ENCODE measurements at regions not wholly inside any gene's neighbourhood (a gene's known extent, or its start where the extent isn't known, plus 50 kb on each side); places are given as distances from the start of the nearest gene placed in this dataset.
A peak's percentile ranks its signal among the peaks of the same experiment; 100 is the strongest.
"Not testable (repeated sequence)": the region's sequence is repeated elsewhere in the genome, so short reads cannot be mapped to it uniquely, and the experiment has no call there.

DNA sequence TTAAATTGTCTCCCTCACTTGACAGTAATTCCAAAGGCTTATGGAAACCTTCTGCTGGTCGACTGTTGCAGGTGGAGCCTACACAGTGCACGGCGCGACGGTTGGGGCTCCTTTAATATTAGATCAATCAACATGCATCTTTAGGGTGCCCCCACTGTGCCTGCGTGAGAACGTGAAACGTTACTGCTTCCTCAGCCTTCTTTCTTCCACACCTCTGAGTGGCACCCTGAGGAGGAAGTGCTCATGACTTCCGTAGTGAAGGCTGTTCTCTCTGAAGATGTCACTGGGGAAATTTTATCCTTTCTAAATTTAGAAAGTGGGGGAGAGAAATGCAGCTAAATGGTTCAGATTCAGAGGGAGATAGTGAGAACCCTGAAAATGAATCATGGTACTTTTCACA, 184.0 kb upstream of the ZFP42 start:
- DNase-seq (ENCODE audit: insufficient read length, low spot score) (no peak), FAIRE-seq (no peak)

DNA sequence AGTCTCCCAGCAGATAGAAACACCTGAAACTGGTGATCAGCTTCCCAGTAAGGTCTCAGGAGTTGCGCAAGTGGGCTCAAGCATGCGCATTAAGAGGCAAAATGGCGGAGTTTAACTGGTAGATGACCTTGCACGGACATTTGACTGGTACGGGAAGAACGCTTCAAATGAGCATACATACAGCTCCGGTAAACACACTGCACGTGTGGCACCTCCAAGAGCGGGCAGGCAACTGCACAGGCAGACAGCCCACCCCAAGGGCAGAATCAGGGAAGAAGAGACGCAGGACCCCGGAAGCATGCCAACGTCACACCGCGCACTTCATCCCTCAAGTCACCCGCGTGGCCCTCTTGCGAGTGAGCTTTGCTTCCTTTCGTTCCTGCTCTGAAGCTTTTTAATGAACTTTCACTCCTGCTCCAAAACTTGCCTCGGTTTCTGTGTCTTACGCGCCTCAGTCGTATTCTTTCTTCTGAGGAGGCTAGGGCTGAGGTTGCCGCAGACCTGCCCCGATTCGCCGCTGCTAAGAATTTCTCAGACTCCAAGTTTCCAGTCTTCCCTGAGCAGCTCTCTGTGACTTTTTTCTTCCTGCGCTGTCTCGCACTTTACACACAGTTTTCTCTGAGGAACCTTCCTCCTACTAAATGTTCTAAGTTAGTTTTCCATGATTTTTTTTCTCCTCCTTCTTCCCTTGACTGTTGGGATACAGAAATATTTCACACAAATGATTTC, 180.7 kb upstream of the ZFP42 start:
- DNase-seq (ENCODE audit: insufficient read length, low spot score) (no peak), FAIRE-seq (no peak)

DNA sequence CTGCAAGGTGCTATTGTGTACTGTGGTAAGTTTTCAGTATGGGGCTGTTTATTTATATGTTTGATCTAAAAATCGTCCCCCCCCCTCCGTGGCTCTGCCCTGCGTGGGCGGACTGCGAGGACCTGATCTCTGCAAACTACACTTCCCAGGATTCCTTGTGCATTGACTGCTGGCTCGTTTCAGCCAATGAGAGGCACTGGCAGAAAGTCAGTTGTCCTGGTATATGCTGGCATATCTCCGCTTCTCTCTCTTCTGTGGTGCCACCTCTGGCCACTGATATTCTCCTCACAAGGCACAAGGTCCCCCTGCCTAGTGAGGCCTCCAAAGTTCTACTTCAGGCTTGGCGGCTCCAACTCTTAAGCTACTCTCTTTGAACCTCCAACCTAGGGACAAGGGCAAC, 168.8 kb upstream of the ZFP42 start:
- DNase-seq (ENCODE audit: insufficient read length, low spot score) (no peak), FAIRE-seq (no peak)

DNA sequence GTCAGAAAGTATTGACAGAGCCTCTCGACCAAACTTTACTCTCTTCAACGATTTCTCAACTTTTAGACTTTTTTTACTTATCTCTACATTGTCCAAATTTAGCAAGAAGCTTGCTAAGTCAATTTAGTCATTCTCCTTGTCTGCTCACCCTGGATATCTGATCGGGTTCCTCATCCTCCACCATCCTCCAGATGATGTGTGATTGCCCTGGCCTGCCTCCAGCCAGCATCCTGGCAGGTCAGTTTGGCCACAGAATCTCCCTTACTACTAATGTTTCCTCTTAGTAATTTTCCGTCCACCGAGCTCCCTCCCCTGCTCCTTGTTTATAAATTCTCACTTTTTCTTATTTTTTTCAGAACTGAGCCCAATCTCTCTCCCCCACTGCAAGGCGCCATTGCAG, 167.9 kb upstream of the ZFP42 start:
- DNase-seq (ENCODE audit: insufficient read length, low spot score): no peak
- no peak for FAIRE-seq

DNA sequence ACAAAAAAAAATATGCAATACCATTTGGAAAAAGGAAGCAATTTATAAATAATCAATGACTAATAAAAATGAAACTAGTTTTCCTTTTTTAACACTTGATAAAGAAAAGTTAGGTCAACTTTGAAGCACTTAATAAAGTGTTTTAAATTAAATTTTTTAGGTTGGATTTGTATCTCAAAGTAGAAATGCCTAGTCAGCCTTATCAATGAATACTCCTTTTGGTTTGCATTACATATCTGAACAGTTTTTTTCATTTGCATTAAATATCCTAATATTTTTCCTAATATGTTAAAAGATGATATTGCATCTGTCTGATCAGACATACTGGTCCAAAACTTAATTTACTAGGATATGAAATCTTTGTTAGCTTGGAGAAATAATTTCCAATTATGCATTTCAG, 155.8 kb upstream of the ZFP42 start:
- FAIRE-seq (no peak), DNase-seq (ENCODE audit: insufficient read length, low spot score) (no peak)

DNA sequence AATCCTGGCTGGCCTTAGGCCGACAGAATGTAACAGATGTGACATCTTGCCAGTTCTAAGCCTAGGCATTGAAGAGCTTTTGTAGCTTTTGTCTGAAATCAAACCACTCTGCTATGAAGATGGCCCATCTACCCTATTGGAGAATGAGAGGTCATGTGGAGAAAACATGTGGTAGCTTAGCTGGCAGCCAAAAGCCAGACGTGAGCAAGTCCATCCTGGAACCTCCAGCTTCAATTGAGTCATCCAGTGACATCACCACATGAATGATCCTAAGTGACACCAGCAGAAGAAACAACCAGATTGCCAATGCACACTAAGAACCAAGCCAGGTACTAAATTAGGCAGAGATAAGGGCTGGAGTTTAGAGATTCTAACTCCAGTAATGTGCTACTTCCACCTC, 154.8 kb upstream of the ZFP42 start:
- DNase-seq (ENCODE audit: insufficient read length, low spot score): no peak
- no peak for FAIRE-seq

DNA sequence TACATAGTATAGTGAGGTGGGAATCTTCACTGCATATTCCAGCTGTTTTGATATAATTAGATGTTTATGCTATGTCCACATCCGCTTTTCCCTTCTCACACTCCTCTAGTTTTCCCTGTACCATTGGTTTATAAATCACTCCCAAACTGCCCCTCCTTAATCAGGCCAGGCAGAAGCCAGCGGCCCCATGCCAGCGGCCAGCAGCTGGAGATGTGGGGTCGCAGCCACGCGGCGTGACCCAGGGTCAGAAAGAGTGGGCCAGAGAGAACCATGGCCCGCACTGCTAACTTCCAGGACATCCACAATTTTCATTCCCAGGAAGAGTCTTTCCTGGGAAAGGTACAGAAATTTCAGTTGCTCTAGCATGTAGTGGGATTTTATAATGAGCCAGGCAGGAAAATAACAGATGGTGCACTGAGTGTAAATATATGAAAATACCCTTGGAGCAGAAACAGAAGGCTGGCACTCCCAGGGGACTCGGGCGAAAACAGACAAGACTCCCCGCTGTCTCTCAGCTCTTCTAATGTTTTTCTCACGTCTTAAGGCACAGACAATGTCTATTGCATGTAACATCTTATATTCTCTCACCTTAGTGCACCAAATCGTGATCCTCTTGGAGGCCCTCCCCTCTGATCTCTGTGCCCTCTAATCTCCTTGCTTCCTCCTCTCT, 145.9 kb upstream of the ZFP42 start:
- DNase-seq (ENCODE audit: insufficient read length, low spot score) (no peak), FAIRE-seq (no peak)

DNA sequence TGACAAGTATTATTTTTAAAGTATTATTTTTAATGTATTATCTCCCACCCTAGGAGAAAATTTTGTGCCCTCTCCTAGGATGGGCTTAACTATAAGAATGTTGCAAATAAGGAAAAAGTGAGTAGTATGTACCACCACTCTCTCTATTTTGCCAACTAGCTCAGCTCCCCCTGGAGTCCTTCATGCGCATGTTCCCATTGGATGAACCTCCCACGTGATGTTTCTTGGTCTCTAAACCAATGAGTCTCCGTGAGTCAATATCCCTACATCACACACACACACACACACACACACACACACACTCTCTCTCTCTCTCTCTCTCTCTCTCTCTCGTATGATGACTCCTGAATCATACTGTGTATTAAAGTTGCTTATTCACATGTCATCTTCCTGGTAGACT, 129.7 kb upstream of the ZFP42 start:
- FAIRE-seq (no peak), DNase-seq (ENCODE audit: insufficient read length, low spot score) (no peak)

DNA sequence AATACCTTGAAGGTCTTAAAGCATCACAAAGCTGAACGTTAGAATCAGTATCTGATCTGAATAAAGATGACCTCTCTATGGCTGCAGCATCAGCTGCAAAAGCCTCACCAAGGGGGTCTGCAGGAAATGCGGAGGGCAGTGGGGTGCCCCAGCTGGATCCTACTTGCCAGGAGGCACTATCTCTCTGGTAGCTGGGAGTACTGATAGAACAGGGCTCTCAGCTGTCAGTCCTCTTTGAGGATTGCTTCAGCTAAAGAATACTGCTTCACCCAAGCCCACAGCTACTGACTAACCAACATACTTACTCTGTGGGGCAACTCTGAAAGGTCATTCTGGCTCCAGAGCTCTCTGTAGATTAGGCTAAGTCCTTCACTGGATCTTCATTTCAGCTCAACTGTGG, 112.5 kb upstream of the ZFP42 start:
- DNase-seq (ENCODE audit: insufficient read length, low spot score) (no peak), FAIRE-seq (no peak)

DNA sequence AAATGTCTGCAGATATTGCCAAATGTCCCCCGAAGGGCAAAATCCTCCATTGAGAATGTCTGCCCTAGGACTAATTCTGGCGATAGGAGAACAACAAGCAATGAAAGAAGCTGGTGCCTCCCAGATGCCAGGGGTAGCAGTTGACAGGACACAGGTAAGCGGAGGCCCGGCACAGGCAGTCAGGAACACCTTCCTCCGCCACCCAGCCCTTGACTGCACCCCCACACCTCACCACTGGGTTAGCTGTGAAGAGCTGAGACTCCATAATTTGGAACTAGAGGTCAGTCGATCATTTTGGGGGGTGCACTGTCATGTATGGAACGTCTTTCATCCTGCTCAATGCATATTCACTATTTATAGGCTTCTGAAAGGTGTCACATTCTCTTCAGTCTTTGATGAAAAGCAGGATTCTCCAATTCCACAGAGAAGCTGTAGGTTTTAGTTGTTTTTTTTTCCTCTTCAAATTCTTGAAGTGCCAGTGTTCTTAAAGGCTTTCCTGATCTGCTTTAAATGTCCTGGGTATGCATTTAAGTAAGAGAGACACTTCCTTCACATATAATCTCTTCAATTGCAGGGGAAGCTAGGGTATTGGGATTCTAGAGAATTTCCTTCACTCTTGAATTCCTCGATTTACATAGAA, 111.6 kb upstream of the ZFP42 start:
- DNase-seq (ENCODE audit: insufficient read length, low spot score) (no peak), FAIRE-seq (no peak)

DNA sequence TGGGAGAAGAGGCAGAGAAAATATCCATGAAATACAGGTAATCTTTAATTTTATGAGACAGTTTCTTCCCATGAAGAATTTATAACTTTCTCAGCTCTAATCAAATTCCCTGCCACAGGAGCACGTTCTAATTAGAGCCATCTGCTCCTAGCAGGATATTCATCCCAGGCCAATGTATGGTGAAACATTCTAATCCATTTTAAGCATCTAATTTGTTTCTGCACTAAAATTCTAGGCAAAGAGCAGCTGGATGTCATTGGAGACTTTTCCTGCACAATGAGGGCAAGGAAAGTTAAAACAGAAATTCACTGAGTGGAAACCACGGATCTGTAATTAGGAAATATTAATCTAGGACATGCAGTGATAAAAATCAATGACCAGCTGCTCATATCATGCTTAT, 107.7 kb upstream of the ZFP42 start:
- DNase-seq (ENCODE audit: insufficient read length, low spot score) (no peak), FAIRE-seq (no peak)

DNA sequence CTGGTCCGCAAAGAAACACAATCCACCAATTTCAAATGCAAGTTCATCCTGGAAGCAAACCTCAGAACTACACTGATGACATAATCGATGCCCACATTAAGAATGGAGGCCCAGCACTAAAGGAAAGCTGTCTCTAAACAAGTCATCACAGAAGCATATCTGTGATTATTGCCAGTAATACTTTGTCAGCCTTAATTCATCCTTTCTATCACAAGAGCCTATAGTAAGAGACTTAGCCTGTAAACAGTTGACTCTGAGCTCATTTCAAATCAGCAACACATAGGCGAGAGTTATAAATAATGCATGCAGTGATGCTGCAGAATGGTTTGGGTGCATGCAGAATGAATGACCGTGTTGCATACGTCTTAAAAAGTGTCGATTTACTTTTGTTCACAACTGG, 105.9 kb upstream of the ZFP42 start:
- FAIRE-seq: no peak

DNA sequence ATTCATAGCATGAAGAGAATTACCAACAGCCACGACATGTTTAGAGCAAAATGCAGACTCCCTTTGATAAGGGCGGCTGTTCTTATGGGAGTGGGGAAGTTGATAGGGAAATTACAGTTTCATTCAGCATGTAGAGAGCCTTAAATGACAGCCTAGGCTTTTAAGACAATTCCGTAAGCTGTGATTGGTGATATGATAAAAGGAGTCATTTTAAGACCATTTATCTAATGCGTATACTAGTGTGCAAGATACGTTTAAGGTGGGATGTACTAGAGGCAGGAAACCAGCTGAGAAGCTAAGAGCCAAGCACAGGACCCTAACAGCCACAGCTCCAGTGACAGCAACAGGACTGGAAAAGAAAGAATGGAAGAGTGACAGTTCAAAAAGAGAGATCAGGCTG, 102.2 kb upstream of the ZFP42 start:
- DNase-seq (ENCODE audit: insufficient read length, low spot score): no peak
- no peak for FAIRE-seq

More for the DNA sequence above, 105.9 kb upstream of the ZFP42 start:
- no peak for DNase-seq (ENCODE audit: insufficient read length, low spot score)

DNA sequence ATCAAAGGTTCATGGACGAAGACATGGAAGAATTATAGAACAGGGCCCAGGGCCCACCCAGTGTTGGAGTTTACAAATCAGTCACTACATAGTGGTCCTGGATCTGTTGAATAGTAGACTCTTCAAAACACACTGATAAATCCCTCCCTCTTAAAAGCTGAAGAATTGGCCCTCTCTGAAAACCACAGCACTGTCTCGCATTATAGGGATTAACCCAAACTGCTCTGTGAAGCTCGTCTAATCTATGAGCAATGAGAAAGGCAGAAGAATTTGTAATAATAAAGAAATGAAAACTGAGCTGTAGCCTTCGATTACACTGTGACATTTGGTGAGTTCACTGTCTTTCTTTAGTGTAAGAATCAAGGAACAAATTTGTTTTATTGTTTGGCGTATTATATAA, 92.5 kb upstream of the ZFP42 start:
- FAIRE-seq (no peak), DNase-seq (ENCODE audit: insufficient read length, low spot score) (no peak)

DNA sequence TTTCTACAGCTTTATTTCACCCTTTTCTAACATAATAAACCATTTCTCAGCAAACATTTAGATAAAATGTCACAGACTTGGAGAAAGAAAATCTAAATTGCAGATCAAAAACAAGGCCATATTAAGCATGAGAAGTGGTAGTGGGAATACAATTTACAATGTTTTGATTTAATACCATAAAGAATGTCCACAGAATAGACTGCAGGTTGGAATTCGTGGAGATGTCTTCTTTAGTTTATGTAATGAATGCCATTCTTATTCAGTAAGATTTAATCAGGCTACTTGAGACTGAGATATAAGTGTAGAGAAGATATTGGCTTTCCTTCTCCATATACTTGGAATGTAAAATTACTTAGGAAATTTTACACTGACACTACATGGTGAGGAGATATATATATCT, 91.9 kb upstream of the ZFP42 start:
- DNase-seq (ENCODE audit: insufficient read length, low spot score) (peak; percentile 18), FAIRE-seq (no peak)

DNA sequence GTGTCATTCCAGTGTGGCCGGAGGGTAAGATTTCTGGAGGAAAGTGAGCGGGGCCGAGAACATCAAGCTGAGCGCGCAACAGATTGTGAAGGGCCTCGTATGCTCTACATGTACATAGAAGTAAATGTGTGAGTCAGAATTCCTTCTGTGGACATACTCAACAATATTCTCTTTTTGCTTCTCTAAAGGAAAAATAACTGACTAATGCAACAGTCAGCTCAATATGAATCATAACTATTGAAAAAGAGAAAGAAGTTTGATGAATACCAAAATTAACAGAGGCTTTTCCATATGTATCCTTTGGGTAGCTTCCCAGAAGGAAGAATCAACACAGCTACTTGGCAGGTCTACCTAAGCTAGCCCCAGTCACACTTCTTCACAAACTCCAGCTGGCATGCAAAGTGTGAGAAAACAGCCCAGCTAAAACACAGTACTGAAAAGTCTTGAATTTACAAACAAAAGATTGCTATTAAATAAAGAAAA, 87.5 kb upstream of the ZFP42 start:
- FAIRE-seq (no peak), DNase-seq (ENCODE audit: insufficient read length, low spot score) (peak; percentile 24)

DNA sequence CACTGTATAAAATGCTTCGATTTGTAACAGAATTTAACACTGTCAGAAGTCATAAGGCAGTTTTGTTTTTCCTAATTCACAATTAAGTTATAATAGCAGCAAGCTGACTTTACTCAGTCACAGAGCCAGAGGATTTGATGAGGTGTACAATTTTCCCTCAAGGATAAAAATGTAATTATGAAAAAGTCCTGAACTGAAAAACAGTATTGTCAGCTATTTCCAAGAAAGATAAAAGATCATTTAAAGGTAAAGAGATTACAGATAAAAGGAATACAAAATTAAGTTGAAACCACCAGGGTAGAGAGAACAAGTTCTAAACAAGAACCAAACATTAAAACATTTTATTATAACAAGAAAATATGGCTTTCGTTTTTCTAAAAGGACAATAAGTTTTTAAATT, 86.8 kb upstream of the ZFP42 start:
- DNase-seq (ENCODE audit: insufficient read length, low spot score) (no peak), FAIRE-seq (no peak)

DNA sequence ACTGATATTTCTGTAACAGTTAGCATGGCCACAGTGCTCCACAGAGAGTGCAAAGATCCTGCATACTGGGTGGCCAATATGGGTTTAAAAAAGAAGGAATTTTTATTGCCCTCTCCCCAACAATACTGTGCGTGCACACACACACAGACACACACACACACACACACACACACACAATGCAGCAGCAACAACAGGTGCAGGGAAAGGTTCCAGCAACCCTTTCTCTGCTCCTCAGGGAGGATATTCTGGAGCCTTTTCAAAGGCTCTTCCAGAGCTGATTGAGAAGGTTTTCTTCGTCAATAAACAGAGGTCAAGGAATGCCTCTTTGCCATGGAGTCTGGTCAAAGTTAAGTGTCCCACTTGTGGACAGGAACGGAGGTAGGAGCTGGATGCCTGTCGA, 84.8 kb upstream of the ZFP42 start:
- no peak for FAIRE-seq
- no peak for DNase-seq (ENCODE audit: insufficient read length, low spot score)

DNA sequence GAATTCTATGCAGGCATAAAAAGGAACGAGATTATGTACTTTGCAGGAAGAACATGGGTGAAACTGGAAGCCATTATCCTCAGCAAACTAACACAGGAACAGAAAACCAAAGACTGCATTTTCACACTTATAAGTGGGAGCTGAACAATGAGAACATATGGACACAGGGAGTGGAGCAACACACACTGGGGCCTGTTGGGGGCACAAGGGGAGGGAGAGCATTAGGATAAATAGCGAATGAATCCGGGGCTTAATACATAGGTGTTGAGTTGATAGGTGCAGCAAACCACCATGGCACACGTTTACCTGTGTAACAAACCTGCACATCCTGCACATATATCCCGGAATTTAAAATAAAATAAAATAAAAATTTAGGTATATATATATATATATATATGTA, 80.2 kb upstream of the ZFP42 start:
- not testable (repeated sequence) for DNase-seq (ENCODE audit: insufficient read length, low spot score); FAIRE-seq

DNA sequence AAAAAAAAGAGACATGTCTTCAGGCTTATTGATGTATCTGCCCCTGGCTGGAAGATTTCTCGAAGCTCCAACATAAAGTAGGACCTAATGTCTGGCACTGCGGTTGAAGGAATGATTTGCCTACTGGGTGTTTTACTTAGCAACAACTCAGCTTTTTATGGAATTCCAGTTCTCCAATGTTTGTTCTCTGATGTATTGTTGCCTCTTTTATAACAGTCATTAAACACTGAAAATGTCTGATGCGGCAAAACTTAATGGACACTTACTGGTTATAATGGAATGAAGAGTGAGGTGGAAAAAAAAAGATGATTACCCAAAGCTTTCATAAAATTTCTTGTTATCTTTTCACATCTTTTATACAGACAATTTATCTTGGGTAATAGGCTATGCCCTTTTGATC, 75.6 kb upstream of the ZFP42 start:
- no peak for FAIRE-seq
- no peak for DNase-seq (ENCODE audit: insufficient read length, low spot score)

DNA sequence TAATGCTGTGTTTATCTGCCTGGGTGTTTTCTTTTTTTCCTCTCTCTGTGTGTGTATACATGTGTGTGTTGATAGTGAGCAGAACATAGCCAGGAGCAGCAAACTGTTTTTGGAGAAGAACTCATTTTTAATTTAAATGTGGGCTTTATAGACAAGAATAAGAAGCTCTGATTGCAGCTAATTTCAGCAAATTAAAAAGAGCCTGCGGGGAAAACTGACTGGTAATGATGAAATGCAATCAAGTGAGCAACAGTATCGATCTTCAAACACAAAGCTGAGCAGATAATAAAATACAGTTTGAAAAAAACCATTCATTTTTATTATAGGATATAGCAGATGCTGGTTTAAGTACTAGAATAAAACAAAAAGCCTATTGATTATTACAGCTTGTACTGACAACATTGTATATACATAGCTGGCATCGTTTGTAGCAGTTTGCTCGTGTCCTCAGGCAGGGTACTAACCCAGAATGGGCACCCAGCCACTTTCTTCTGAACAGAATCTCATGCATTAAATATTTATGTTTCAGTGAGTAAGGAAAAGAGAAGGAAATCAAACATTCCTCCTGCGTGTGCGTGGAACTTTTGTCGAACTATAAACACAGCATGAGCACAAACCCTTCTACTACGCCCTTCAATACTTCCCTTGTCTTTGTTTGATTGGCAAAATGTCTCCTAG, 73.5 kb upstream of the ZFP42 start:
- no peak for DNase-seq (ENCODE audit: insufficient read length, low spot score)
- no peak for FAIRE-seq

Data from HTR-8/SVneo (cell line).